ENCODE measurements at regions not wholly inside any gene's neighbourhood (a gene's known extent, or its start where the extent isn't known, plus 50 kb on each side); places are given as distances from the start of the nearest gene placed in this dataset.

DNA sequence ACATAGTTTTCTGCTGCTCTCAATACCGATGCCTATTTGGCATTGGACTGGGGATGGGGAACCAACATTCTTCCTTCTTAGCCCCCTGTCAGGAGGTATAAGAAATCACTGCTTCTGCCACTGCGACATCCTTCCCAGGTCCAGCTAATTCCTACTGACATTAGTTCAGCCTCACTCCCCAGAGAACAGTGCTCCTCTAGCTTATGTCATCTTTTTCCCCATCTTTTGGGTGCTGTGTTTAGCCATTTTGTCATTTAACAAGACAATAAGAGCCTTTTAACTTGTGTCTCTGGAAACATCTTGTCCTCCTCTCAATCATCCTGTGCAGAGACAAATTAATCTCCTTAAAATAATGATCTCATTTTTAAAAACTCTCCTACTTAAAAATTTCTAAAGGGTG is 167.0 kb upstream of the PLXNC1 start:
- TF ChIP-seq, protein P1, sequence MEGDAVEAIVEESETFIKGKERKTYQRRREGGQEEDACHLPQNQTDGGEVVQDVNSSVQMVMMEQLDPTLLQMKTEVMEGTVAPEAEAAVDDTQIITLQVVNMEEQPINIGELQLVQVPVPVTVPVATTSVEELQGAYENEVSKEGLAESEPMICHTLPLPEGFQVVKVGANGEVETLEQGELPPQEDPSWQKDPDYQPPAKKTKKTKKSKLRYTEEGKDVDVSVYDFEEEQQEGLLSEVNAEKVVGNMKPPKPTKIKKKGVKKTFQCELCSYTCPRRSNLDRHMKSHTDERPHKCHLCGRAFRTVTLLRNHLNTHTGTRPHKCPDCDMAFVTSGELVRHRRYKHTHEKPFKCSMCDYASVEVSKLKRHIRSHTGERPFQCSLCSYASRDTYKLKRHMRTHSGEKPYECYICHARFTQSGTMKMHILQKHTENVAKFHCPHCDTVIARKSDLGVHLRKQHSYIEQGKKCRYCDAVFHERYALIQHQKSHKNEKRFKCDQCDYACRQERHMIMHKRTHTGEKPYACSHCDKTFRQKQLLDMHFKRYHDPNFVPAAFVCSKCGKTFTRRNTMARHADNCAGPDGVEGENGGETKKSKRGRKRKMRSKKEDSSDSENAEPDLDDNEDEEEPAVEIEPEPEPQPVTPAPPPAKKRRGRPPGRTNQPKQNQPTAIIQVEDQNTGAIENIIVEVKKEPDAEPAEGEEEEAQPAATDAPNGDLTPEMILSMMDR (IDR thresholded peaks at IDR 0.05) = no peak
- no peak for TF ChIP-seq EP300 (IDR thresholded peaks at IDR 0.05)
